Limb (tissue), 2 donors: ENCODE measurements at regions not wholly inside any gene's neighbourhood (a gene's known extent, or its start where the extent isn't known, plus 50 kb on each side); places are given as distances from the start of the nearest gene placed in this dataset.
"Not testable (repeated sequence)": the region's sequence is repeated elsewhere in the genome, so short reads cannot be mapped to it uniquely, and the experiment has no call there.

Source experiments
- DNase-seq, 2 donors: peaks; one replicate each; pipeline ENCODE4 v3.0.0-alpha.2; 2016; ENCODE audit errors: extremely low spot score in 2 of 2

GRCh38 chrX:16067886-16068515 is 55.4 kb upstream of the GRPR start:
- DNase-seq = no peak

GRCh38 chrX:16063921-16064320 is 59.4 kb upstream of the GRPR start:
- DNase-seq = no peak

GRCh38 chrX:16063141-16063540 is 60.2 kb upstream of the GRPR start:
- no peak for DNase-seq

- DNase-seq = no peak
These were observed 62.1 kb upstream of the GRPR start for GRCh38 chrX:16061296-16061695.

- DNase-seq = no peak
These were observed 63.1 kb upstream of the GRPR start for GRCh38 chrX:16060252-16060651.

- DNase-seq = not testable (repeated sequence)
These were observed 74.2 kb upstream of the GRPR start for GRCh38 chrX:16049126-16049525.

- no peak for DNase-seq
These were observed 80.4 kb upstream of the GRPR start for GRCh38 chrX:16042980-16043379.

GRCh38 chrX:16039834-16040233 is 83.5 kb upstream of the GRPR start:
- DNase-seq = no peak

- no peak for DNase-seq
These were observed 84.0 kb upstream of the GRPR start for GRCh38 chrX:16039363-16039762.

GRCh38 chrX:16033331-16033730 is 90.0 kb upstream of the GRPR start:
- no peak for DNase-seq

- DNase-seq = no peak
These were observed 94.8 kb upstream of the GRPR start for GRCh38 chrX:16028576-16028975.

GRCh38 chrX:16023790-16024734 is 99.3 kb upstream of the GRPR start:
- no peak for DNase-seq

- DNase-seq = no peak
These were observed 100.7 kb upstream of the GRPR start for GRCh38 chrX:16022580-16023200.

- no peak for DNase-seq
These were observed 105.1 kb upstream of the GRPR start for GRCh38 chrX:16018291-16018690.

- DNase-seq = no peak
These were observed 109.2 kb upstream of the GRPR start for GRCh38 chrX:16014171-16014570.

GRCh38 chrX:16012250-16012649 is 111.1 kb upstream of the GRPR start:
- DNase-seq = no peak

GRCh38 chrX:16005917-16006316 is 117.4 kb upstream of the GRPR start:
- DNase-seq = no peak

GRCh38 chrX:16002185-16002584 is 121.2 kb upstream of the GRPR start:
- no peak for DNase-seq

- DNase-seq = no peak
These were observed 125.0 kb upstream of the GRPR start for GRCh38 chrX:15998350-15998749.

- DNase-seq = no peak
These were observed 133.6 kb upstream of the GRPR start for GRCh38 chrX:15989716-15990115.

GRCh38 chrX:15988661-15989603 is 134.3 kb upstream of the AP1S2 start:
- DNase-seq = no peak
